ENCODE measurements at regions not wholly inside any gene's neighbourhood (a gene's known extent, or its start where the extent isn't known, plus 50 kb on each side); places are given as distances from the start of the nearest gene placed in this dataset.

DNA sequence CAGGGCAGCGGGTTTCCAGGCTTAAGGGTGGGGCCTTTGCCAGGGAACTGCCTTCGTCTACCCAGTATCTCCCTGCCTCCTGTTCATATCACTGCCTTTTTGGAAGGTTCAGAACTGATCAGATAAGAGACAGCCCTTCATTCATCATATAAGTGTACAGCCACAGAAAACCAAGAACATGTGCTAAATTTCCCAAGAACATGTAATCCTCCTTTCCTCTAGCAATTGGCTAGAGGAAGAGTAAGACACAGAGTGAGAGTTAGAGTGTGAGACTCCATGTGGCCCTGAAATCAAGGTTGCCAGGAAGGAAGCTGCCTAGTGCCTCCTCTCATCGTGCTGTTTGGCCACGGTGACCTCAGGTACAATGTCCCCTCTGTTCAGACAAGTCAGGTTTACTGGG is 770.9 kb downstream of the TNS3 start:
- ATAC-seq: peak in 4 of 8 donors; percentile 6 to 24 (median 10)
- peak overlapping the region in 6 of 10 donors; percentile 32 to 67 (median 50) for H3K27ac ChIP-seq
- no peak for DNase-seq

DNA sequence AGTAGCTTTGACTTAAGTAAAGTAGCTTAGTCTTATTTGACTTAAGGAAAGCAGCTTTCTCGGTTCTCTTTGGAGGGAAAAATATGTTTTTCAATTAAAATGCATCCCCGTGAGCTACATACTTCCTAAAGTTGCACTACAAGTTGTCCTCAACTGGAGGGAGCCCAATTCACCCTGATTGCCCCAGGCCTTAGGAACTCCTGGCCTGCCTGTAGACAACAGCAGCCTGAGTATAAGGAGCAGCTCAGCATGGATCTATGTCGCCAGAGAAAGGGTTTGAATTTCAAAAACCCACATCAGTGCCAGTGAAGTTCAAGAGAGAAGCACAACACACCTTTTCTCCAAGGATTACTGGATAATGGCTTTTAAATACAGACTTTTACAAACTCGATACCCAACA is 772.0 kb downstream of the TNS3 start:
- no peak overlapping the region for H3K27ac ChIP-seq
- H3K27me3 ChIP-seq: no peaks in the 10 kb centered on the region
- H3K4me3 ChIP-seq: no peak overlapping the region
- no peak for TF ChIP-seq CTCF (IDR thresholded peaks at IDR 0.05)
- DNase-seq (no peak), ATAC-seq (no peak)
- peaks cover 0 to 8% (median 0%) of the 10 kb centered on the region in 11 donors for H3K9me3 ChIP-seq
- intact Hi-C loops (cut with DNase I): loop anchor here in 2 of 10 donors (1.0 to 10.0 kb wide), 3 partner anchors 27 to 235 kb away; no protein-coding TSS in a partner anchor
- 88 to 91% methylated on average over 4 of the region's 4 CpGs for WGBS, 2 donors
- H3K36me3 ChIP-seq: no peaks in the 10 kb centered on the region
- peaks cover 0 to 41% (median 13%) of the 10 kb centered on the region in 9 donors for H3K4me1 ChIP-seq

More for the DNA sequence above, 770.9 kb downstream of the TNS3 start:
- intact Hi-C loops (cut with DNase I): loop anchor here in 1 of 10 donors (1.0 to 10.0 kb wide), 2 partner anchors 26 to 124 kb away; no protein-coding TSS in a partner anchor
- Histone ChIP-seq H3K36me3 (no peaks in the 10 kb centered on the region), H3K27me3 (no peaks in the 10 kb centered on the region), H3K4me1 (peaks cover 0 to 41% (median 13%) of the 10 kb centered on the region in 9 donors), H3K9me3 (peaks cover 0 to 8% (median 0%) of the 10 kb centered on the region in 11 donors), H3K4me3 (no peak overlapping the region)
- no peak for TF ChIP-seq CTCF (IDR thresholded peaks at IDR 0.05)
- WGBS, 2 donors: 69 to 81% methylated on average over 4 of the region's 4 CpGs

DNA sequence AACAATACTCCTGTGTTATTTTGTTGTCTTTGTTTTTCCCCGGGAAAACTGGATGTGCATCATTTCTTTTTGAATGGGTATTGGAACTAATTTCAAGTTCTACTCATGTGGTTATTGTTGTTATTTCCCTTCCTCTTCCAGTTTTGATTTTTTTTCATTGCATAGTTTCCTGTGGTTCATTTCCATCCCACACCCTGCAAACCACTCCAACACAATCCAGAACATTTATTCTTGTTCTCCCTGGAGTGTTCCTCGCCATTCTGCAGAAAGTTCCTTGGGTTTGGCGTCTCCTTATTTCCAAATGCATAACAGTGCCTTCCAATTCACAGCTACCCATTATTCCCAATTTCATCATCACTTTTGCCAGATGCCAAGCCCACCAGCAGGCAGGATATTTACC is 775.1 kb downstream of the TNS3 start:
- Histone ChIP-seq H3K36me3 (no peaks in the 10 kb centered on the region), H3K4me3 (no peak overlapping the region), H3K4me1 (peaks cover 0 to 29% (median 11%) of the 10 kb centered on the region in 9 donors), H3K27me3 (no peaks in the 10 kb centered on the region), H3K27ac (peak overlapping the region in 4 of 10 donors; percentile 12 to 49 (median 39)), H3K9me3 (peaks cover 0 to 8% (median 0%) of the 10 kb centered on the region in 11 donors)
- 38 to 78% methylated on average over 3 of the region's 3 CpGs for WGBS, 2 donors
- ATAC-seq (peak in 4 of 8 donors; percentile 41 to 65 (median 50)), DNase-seq (no peak)
- intact Hi-C loops (cut with DNase I): loop anchor here in 1 of 10 donors (10.0 kb wide), 1 partner anchor 238 kb away; no protein-coding TSS in a partner anchor
- no peak for TF ChIP-seq CTCF (IDR thresholded peaks at IDR 0.05)

GRCh38 chr7:46802479-46802878 is 779.4 kb downstream of the TNS3 start:
- ATAC-seq: peak in 6 of 8 donors; percentile 22 to 78 (median 58)

More at GRCh38 chr7:46802479-46802878, 779.4 kb downstream of the TNS3 start:
- TF ChIP-seq CTCF (IDR thresholded peaks at IDR 0.05): no peak
- no peaks in the 10 kb centered on the region for H3K27me3 ChIP-seq
- intact Hi-C loops (cut with DNase I): loop anchor here in 1 of 10 donors (10.0 kb wide), 1 partner anchor 242 kb away; no protein-coding TSS in a partner anchor
- DNase-seq: no peak
- no peaks in the 10 kb centered on the region for H3K36me3 ChIP-seq
- H3K27ac ChIP-seq: peak overlapping the region in 3 of 10 donors; percentile 12 to 50 (median 16)
- peaks cover 0 to 5% (median 0%) of the 10 kb centered on the region in 11 donors for H3K9me3 ChIP-seq
- peaks cover 0 to 14% (median 0%) of the 10 kb centered on the region in 9 donors for H3K4me1 ChIP-seq
- no peak overlapping the region for H3K4me3 ChIP-seq
- WGBS, 2 donors: 68 to 71% methylated on average over 2 of the region's 2 CpGs
